Esophagus muscularis mucosa (tissue), 4 donors: ENCODE measurements at regions not wholly inside any gene's neighbourhood (a gene's known extent, or its start where the extent isn't known, plus 50 kb on each side); places are given as distances from the start of the nearest gene placed in this dataset.

Experiments used
- DNase-seq: peaks from one replicate; pipeline ENCODE4 v3.0.0-alpha.2; 2017; ENCODE audit errors: extremely low spot score
- H3K27ac ChIP-seq, 4 donors: fragments of 200-600 bp; sonication (generic); replicated peaks in 1 of 4; 1 replicate in 3 of 4; 2 replicates in 1 of 4; pipeline ENCODE4 v1.5.1; 2016 to 2019; ENCODE audit warnings: mild to moderate bottlenecking in 1 of 4
- H3K27me3 ChIP-seq, 4 donors: fragments of 200-600 bp; sonication (generic); one replicate each; pipeline versions ENCODE4 v1.5.1 to v1.6.0; 2016 to 2019
- H3K36me3 ChIP-seq, 4 donors: fragments of 200-600 bp; sonication (generic); one replicate each; pipeline ENCODE4 v1.5.1; 2016 to 2019
- H3K4me1 ChIP-seq, 4 donors: fragments of 200-600 bp; sonication (generic); one replicate each; pipeline ENCODE4 v1.5.1; 2016 to 2019
- H3K4me3 ChIP-seq, 4 donors: fragments of 200-600 bp; sonication (generic); 1 replicate in 2 of 4; 2 replicates in 2 of 4; pipeline ENCODE4 v1.5.1; 2016 to 2019; ENCODE audit warnings: mild to moderate bottlenecking in 4 of 4, moderate library complexity in 1 of 4
- H3K9me3 ChIP-seq, 4 donors: fragments of 200-600 bp; sonication (generic); 1 replicate in 3 of 4; 2 replicates in 1 of 4; pipeline ENCODE4 v1.5.1; 2016 to 2019
- CTCF ChIP-seq, 3 experiments: fragments of 200-600 bp in 2 of 3; fragments of 450-650 bp in 1 of 3; sonication (generic) in 2 of 3; IDR thresholded peaks; one replicate each; pipeline ENCODE4 v1.5.1; 2017 to 2019; ENCODE audit warnings: antibody characterized with exemption in 3 of 3, mild to moderate bottlenecking in 2 of 3, moderate library complexity in 1 of 3
- EP300 ChIP-seq: sonication (generic); formaldehyde crosslinking; IDR thresholded peaks from one replicate; pipeline ENCODE4 v1.6.1; 2017; ENCODE audit warnings: antibody characterized with exemption
- POLR2A ChIP-seq: fragments of 450-650 bp; IDR thresholded peaks from one replicate; pipeline ENCODE4 v1.6.1; 2017; ENCODE audit warnings: antibody characterized with exemption, moderate library complexity, mild to moderate bottlenecking, low read depth
- POLR2AphosphoS5 ChIP-seq, 2 donors: sonication (generic); formaldehyde crosslinking; IDR thresholded peaks; one replicate each; pipeline ENCODE4 v1.6.1; 2017; ENCODE audit warnings: antibody characterized with exemption in 2 of 2
- WGBS: methylation state at CpG from one replicate; pipeline ENCODE4 v1.1.5; 2018; 5-methylcytosine and 5-hydroxymethylcytosine counted together
- intact Hi-C: fragments of 100-400 bp; cut with DNase I; formaldehyde crosslinking; loops from one replicate; pipeline ENCODE4 v1.15.1; 2023

- WGBS = 92% methylated on average over 7 of the region's 8 CpGs
- Histone ChIP-seq H3K27ac (no peak overlapping the region), H3K4me3 (no peak overlapping the region), H3K36me3 (no peaks in the 10 kb centered on the region), H3K9me3 (peaks cover 0 to 10% (median 0%) of the 10 kb centered on the region in 4 donors), H3K27me3 (no peaks in the 10 kb centered on the region), H3K4me1 (peaks cover 15 to 46% (median 37%) of the 10 kb centered on the region in 4 donors)
- no peak for TF ChIP-seq EP300
- TF ChIP-seq CTCF (IDR thresholded peaks at IDR 0.05) = no peak
- TF ChIP-seq POLR2AphosphoS5 (IDR thresholded peaks at IDR 0.05) = no peak
- no peak for TF ChIP-seq POLR2A
- DNase-seq = no peak
- intact Hi-C loops = no loop called here
Observed at GRCh38 chr6:139779988-139780774, 405.7 kb upstream of the CITED2 start.

- Histone ChIP-seq H3K4me1 (peaks cover 15 to 46% (median 37%) of the 10 kb centered on the region in 4 donors), H3K4me3 (no peak overlapping the region), H3K27ac (peak overlapping the region; percentile 52 to 64 (median 56)), H3K36me3 (no peaks in the 10 kb centered on the region), H3K27me3 (no peaks in the 10 kb centered on the region), H3K9me3 (peaks cover 0 to 1% (median 0%) of the 10 kb centered on the region in 4 donors)
- DNase-seq = no peak
- TF ChIP-seq EP300 (no peak), POLR2AphosphoS5 (IDR thresholded peaks at IDR 0.05) (peak in 1 of 2 donors; percentile 34)
- 33% methylated on average over 5 of the region's 5 CpGs for WGBS
- intact Hi-C loops = no loop called here
Observed at GRCh38 chr6:139778688-139779087, 404.2 kb upstream of the CITED2 start.

GRCh38 chr6:139778106-139778505 lies 403.7 kb upstream of the CITED2 start:
- TF ChIP-seq POLR2A = no peak
- no peak for TF ChIP-seq CTCF (IDR thresholded peaks at IDR 0.05)
- no peak for TF ChIP-seq POLR2AphosphoS5 (IDR thresholded peaks at IDR 0.05)
- TF ChIP-seq EP300 = no peak
- Histone ChIP-seq H3K4me3 (no peak overlapping the region), H3K27ac (peak overlapping the region; percentile 52 to 64 (median 56)), H3K27me3 (no peaks in the 10 kb centered on the region), H3K4me1 (peaks cover 15 to 46% (median 37%) of the 10 kb centered on the region in 4 donors), H3K9me3 (no peaks in the 10 kb centered on the region), H3K36me3 (no peaks in the 10 kb centered on the region)
- WGBS = 48% methylated on average over 4 of the region's 4 CpGs
- DNase-seq = no peak
- intact Hi-C loops = no loop called here

GRCh38 chr6:139777202-139777970 lies 402.9 kb upstream of the CITED2 start:
- no peak for DNase-seq
- TF ChIP-seq CTCF (IDR thresholded peaks at IDR 0.05) = no peak
- no peak for TF ChIP-seq POLR2A
- TF ChIP-seq EP300 = no peak
- no peak for TF ChIP-seq POLR2AphosphoS5 (IDR thresholded peaks at IDR 0.05)
- peak overlapping the region in 2 of 4 donors; percentile 52 to 56 for H3K27ac ChIP-seq
- no peak overlapping the region for H3K4me3 ChIP-seq
- intact Hi-C loops = no loop called here
- H3K36me3 ChIP-seq = no peaks in the 10 kb centered on the region
- WGBS = 66% methylated on average over 6 of the region's 6 CpGs
- H3K27me3 ChIP-seq = no peaks in the 10 kb centered on the region
- H3K9me3 ChIP-seq = no peaks in the 10 kb centered on the region
- peaks cover 15 to 46% (median 37%) of the 10 kb centered on the region in 4 donors for H3K4me1 ChIP-seq

GRCh38 chr6:139776041-139776440 lies 401.6 kb upstream of the CITED2 start:
- DNase-seq = no peak
- Histone ChIP-seq H3K27me3 (no peaks in the 10 kb centered on the region), H3K9me3 (no peaks in the 10 kb centered on the region), H3K36me3 (no peaks in the 10 kb centered on the region), H3K27ac (no peak overlapping the region), H3K4me1 (peaks cover 15 to 46% (median 37%) of the 10 kb centered on the region in 4 donors), H3K4me3 (no peak overlapping the region)
- TF ChIP-seq POLR2AphosphoS5 (IDR thresholded peaks at IDR 0.05) (no peak), POLR2A (no peak), CTCF (IDR thresholded peaks at IDR 0.05) (no peak), EP300 (no peak)
- intact Hi-C loops = no loop called here
- WGBS = 42% methylated on average over 6 of the region's 6 CpGs
